ENCODE measurements at regions not wholly inside any gene's neighbourhood (a gene's known extent, or its start where the extent isn't known, plus 50 kb on each side); places are given as distances from the start of the nearest gene placed in this dataset.

- DNase-seq (ENCODE audit: low read depth): no peak
These were observed 1361.9 kb upstream of the ADGRL3 start for GRCh38 chr4:59838236-59838635.

DNA sequence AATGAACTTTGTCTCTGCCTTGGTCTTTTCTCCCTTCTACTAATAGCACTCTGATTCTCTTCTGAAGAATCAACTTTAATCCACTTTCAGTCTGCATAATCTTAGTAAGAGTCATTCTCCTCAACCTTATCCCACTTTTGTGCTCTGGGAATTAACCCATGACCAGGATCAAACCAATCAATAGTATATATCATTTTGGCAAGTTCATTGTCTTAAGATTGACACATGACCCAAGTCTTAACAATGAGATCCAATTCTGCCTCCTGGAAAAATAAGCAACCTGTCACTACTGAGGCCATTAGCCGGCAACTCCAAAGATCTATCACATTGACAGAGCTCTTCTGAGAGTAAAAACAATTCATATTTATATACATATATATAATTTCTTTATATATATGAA lies 1358.4 kb upstream of the ADGRL3 start:
- no peak for DNase-seq (ENCODE audit: low read depth)

- no peak for DNase-seq (ENCODE audit: low read depth)
These were observed 1351.7 kb upstream of the ADGRL3 start for GRCh38 chr4:59848457-59848856.

GRCh38 chr4:59855630-59856352 lies 1344.3 kb upstream of the ADGRL3 start:
- no peak for DNase-seq (ENCODE audit: low read depth)

DNA sequence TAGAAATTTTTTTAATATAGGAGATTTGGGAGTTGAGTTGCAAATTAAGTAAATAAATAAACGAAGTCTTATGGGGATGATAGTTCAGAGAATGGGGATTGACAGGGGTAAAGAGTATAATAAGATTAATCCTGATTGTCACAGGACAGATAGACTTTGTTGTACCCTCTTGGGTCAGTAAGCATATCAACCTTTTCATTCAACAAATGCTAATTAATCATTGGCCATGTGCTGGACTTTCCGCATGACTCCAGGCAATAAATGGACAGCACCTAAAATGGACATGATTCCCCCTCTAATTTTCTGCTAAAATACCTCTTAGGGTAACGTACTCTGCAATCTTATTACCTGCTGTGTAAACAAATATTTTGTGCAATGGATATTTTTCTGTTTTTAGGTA lies 1331.1 kb upstream of the ADGRL3 start:
- DNase-seq (ENCODE audit: low read depth): no peak

DNA sequence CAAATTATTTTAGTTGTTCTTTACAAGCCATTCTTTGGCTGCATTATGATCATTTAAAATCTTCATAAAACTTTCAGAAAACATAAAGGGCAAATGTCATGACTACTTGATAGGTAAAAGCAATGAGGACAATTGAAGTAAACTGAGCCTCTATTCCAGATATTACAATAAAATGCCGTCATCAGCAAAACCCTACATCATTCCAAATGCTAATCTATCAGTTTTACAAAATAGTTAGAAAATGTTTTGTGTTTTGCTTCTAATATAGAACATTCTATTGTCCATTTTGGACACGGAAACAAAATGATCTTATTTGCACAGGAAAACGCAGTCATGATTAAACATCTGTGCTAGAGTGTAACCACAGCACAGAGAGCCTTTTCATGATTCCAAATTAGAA lies 1330.6 kb upstream of the ADGRL3 start:
- no peak for DNase-seq (ENCODE audit: low read depth)

- no peak for DNase-seq (ENCODE audit: low read depth)
These were observed 1318.5 kb upstream of the ADGRL3 start for GRCh38 chr4:59881632-59882031.

DNA sequence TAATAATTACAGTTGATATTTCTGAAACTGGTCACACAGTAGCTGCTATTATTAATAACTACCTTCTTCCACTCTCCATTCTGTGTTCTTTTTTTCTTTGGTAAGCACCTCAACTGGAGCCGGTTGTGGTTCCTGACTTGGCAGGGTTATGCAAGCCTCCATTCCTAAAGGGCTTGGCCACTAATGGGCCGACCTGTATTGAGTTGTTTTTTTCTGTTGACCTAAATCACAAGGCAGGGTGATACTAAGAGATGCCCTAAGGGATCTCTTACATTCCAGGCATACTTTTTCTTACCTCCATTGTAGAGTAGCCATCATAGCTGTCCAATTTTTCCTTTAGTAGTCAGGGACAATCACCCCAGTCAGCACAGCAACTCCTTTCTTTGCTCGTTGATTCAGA lies 1295.8 kb upstream of the ADGRL3 start:
- no peak for DNase-seq (ENCODE audit: low read depth)

GRCh38 chr4:59920416-59920815 lies 1279.7 kb upstream of the ADGRL3 start:
- DNase-seq (ENCODE audit: low read depth): no peak

GRCh38 chr4:59925290-59925689 lies 1274.8 kb upstream of the ADGRL3 start:
- no peak for DNase-seq (ENCODE audit: low read depth)

GRCh38 chr4:59936566-59936965 lies 1263.6 kb upstream of the ADGRL3 start:
- DNase-seq (ENCODE audit: low read depth): no peak

- DNase-seq (ENCODE audit: low read depth): no peak
These were observed 1262.0 kb upstream of the ADGRL3 start for GRCh38 chr4:59938166-59938565.

GRCh38 chr4:59945277-59945676 lies 1254.8 kb upstream of the ADGRL3 start:
- DNase-seq (ENCODE audit: low read depth): no peak

GRCh38 chr4:59945716-59946115 lies 1254.4 kb upstream of the ADGRL3 start:
- no peak for DNase-seq (ENCODE audit: low read depth)

DNA sequence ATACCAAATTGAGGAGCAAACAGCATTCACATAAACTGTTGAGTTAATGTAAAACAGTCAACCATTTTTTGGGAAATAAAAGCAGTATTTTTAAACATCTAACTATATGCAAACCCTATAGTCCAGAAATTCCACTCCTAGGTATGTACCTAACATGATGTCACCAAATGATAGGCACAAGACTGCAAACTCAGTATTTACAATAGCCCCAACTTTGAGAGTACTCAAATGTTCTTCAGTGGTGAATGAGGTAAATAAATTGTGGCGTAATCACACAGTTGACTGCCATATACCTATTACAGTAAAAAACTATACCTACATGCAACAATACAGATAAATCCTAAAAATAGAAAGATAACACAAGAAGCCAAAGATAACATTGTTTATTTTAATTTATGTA lies 1243.8 kb upstream of the ADGRL3 start:
- DNase-seq (ENCODE audit: low read depth): no peak

GRCh38 chr4:59960143-59960542 lies 1240.0 kb upstream of the ADGRL3 start:
- no peak for DNase-seq (ENCODE audit: low read depth)

DNA sequence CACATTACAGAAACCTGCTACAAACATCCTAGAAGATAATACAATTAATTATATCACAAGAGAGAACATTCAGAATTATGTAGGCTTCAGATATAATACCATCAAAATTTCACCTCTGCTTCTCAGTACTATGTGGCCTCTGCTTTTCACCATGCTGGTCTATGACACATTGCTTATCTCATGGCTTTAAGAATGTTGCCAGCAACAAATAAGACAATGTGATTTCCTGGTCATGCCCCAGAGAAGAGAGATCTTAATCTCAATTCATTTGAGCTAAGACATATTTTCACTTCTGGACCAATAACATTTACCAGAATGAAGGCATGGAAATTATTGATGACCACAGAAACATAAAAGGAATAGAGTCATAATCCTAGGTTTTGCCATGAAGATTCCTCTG lies 1233.4 kb upstream of the ADGRL3 start:
- DNase-seq (ENCODE audit: low read depth): no peak

DNA sequence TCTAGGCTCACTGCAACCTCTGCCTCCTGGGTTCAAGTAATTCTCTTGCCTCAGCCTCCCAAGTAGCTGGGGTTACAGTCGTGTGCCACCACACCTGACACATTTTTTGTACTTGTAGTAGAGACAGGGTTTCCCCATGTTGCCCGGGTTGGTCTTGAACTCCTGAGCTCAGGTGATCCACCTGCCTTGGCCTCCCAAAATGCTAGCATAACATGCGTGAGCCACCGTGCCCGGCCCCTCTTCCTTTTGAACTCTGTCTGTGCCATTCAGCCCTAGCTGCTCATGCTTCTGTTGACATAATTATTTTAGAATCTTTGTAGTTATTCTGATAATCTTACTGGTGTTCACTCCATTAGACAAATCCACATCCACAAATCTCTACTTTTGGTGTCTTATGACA lies 1231.3 kb upstream of the ADGRL3 start:
- no peak for DNase-seq (ENCODE audit: low read depth)

DNA sequence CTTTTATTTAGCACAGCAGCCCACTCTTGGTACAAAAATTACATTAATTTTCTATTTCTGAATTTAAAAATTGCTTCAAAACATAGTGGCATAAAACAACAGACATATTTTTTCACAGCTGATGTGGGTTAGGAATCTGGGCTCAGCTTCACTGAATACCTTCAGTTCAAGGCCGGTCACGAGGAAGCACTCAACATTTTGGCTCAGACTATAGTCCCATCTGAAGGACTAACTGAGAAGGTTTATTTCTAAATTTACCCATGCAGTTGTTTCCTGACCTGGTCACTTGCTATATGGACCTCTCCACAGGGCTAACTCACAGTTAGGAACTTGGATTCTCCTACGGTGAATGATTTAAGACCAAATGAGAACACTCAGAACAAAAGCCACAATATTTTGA lies 1230.2 kb upstream of the ADGRL3 start:
- DNase-seq (ENCODE audit: low read depth): no peak

DNA sequence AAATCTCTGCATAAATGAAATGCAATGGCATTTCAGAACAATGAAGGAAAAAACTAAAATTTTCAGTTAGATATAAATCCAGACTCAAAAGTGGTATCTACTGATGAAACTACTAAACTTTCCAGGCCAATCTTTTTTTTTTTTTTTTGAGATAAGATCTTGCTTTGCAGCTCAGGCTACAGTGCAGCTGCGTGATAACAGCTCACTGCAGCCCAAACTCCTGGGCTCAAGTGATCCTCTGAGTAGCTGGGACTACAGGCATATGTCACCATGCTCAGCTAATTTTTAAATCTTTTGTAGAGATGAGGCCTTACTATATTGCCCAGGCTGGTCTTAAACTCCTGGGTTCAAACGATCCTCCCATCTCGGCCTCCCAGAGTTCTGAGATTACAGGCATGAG lies 1228.2 kb upstream of the ADGRL3 start:
- no peak for DNase-seq (ENCODE audit: low read depth)

DNA sequence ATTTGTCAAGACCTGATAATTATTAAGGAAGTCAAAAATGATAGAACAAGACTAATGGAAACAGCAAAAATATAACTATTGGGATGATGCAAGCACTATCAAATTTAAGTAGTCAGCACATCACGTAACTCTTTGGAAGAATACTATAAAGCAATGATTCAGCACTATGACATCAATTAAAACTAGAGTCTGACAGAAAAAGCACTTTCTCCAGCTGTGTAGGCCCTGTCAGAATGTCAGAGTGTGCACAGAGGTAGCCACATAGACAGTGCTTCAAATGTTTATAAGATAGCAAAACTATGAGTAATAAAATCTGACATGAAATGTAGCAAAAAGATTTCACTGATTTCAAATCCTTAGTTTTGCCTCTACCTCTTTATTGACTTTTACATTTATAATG lies 1226.6 kb upstream of the ADGRL3 start:
- no peak for DNase-seq (ENCODE audit: low read depth)

- DNase-seq (ENCODE audit: low read depth): no peak
These were observed 1221.1 kb upstream of the ADGRL3 start for GRCh38 chr4:59979061-59979460.

DNA sequence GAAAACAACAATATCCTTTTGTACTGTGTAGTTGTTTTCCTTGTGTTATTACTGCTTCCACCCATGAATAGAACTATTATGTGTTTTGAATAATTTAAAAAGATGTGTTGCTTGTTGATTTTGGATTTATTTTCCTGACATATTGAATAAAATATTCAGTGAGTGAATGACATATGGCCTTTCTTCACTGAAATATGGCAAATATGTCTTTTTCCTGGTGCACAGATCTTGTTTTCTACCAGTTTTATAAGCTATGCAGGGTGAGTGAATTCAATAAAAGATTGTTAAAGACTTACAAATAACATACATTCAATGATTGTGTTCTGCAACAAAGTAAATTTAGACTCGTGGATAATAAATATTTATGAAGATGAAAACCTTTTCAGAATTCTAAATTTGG lies 1216.3 kb upstream of the ADGRL3 start:
- no peak for DNase-seq (ENCODE audit: low read depth)

- no peak for DNase-seq (ENCODE audit: low read depth)
These were observed 1212.8 kb upstream of the ADGRL3 start for GRCh38 chr4:59987289-59987688.
